ENCODE measurements at regions not wholly inside any gene's neighbourhood (a gene's known extent, or its start where the extent isn't known, plus 50 kb on each side); places are given as distances from the start of the nearest gene placed in this dataset.

DNA sequence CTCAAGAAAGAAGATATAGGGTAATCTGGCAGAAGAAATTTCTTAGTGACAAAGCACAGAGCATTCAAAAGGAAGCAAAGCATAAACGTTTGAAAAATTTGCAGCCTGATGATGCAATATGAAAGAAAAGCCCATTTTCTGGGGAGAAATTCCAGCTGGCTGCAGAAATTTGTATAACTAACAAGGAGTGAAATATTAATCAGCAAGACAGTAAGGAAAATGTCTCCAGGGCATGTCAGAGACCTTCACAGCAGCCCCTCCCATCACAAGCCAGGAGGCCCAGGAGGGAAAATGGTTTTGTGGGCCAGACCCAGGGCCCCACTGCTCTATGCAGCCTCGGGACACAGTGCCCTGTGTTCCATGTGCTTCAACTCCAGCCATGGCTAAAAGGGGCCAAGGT, 359.4 kb downstream of the HINT1 start:
- no peaks in the 10 kb centered on the region for H3K4me1 Mint-ChIP-seq
- Histone ChIP-seq H2AFZ (ENCODE audit: insufficient read depth, low read depth, low read length, poor library complexity, severe bottlenecking) (no peak overlapping the region), H3K9ac (ENCODE audit: insufficient read depth, low read length, poor library complexity, severe bottlenecking) (no peak overlapping the region), H3K9me3 (replicated peaks in 1 of 2; ENCODE audit: control insufficient read depth in 1 of 2, insufficient read depth in 1 of 2, low read length in 2 of 2) (no peaks in the 10 kb centered on the region), H3K4me1 (ENCODE audit: control insufficient read depth in 1 of 2, insufficient read depth in 2 of 2, low read length in 2 of 2) (no peaks in the 10 kb centered on the region), H3K27ac (ENCODE audit: low read depth in 1 of 2, low read length in 2 of 2) (no peak overlapping the region), H3K36me3 (replicated peaks in 1 of 2; ENCODE audit: control insufficient read depth in 1 of 2, insufficient read depth in 2 of 2, low read length in 2 of 2) (no peaks in the 10 kb centered on the region), H3K27me3 (ENCODE audit: control insufficient read depth in 2 of 2, insufficient read depth in 2 of 2, low read length in 2 of 2) (no peaks in the 10 kb centered on the region), H4K20me1 (ENCODE audit: insufficient read depth, low read length) (no peaks in the 10 kb centered on the region), H3K4me2 (replicated peaks; ENCODE audit: extremely low read depth, low read length, poor library complexity, severe bottlenecking) (no peak overlapping the region), H3K4me3 (replicated peaks in 1 of 3; ENCODE audit: low read depth in 2 of 3, low read length in 3 of 3) (no peak overlapping the region), H3K79me2 (ENCODE audit: insufficient read depth, low read length) (no peaks in the 10 kb centered on the region)
- peaks cover 0 to 1% (median 0%) of the 10 kb centered on the region in 3 donors for H3K27me3 Mint-ChIP-seq (ENCODE audit: low read depth in 3 of 3)
- peaks cover 0 to 9% (median 4%) of the 10 kb centered on the region in 7 donors for H3K9me3 Mint-ChIP-seq
- H3K27ac Mint-ChIP-seq, result no peak overlapping the region
- no peak for DNase-seq
- WGBS (ENCODE audit: insufficient coverage), result 49% methylated on average over 2 of the region's 2 CpGs
- intact Hi-C loops (cut with micrococcal nuclease), result no loop called here
- no peak overlapping the region for H3K4me3 Mint-ChIP-seq
- no peaks in the 10 kb centered on the region for H3K36me3 Mint-ChIP-seq
- no peak for TF ChIP-seq CTCF (IDR thresholded peaks at IDR 0.05)

GRCh38 chr5:130805036-130805435, 360.0 kb downstream of the HINT1 start:
- Mint-ChIP-seq H3K4me3 (no peak overlapping the region), H3K9me3 (peaks cover 0 to 9% (median 4%) of the 10 kb centered on the region in 7 donors), H3K27ac (no peak overlapping the region), H3K27me3 (ENCODE audit: low read depth in 3 of 3) (peaks cover 0 to 1% (median 0%) of the 10 kb centered on the region in 3 donors), H3K36me3 (no peaks in the 10 kb centered on the region), H3K4me1 (no peaks in the 10 kb centered on the region)
- no peaks in the 10 kb centered on the region for H3K36me3 ChIP-seq (replicated peaks in 1 of 2; ENCODE audit: control insufficient read depth in 1 of 2, insufficient read depth in 2 of 2, low read length in 2 of 2)
- no peaks in the 10 kb centered on the region for H3K27me3 ChIP-seq (ENCODE audit: control insufficient read depth in 2 of 2, insufficient read depth in 2 of 2, low read length in 2 of 2)
- H3K9me3 ChIP-seq (replicated peaks in 1 of 2; ENCODE audit: control insufficient read depth in 1 of 2, insufficient read depth in 1 of 2, low read length in 2 of 2), result no peaks in the 10 kb centered on the region
- no peaks in the 10 kb centered on the region for H3K79me2 ChIP-seq (ENCODE audit: insufficient read depth, low read length)
- intact Hi-C loops (cut with micrococcal nuclease), result no loop called here
- no peaks in the 10 kb centered on the region for H4K20me1 ChIP-seq (ENCODE audit: insufficient read depth, low read length)
- H3K4me1 ChIP-seq (ENCODE audit: control insufficient read depth in 1 of 2, insufficient read depth in 2 of 2, low read length in 2 of 2), result no peaks in the 10 kb centered on the region
- no peak for TF ChIP-seq CTCF (IDR thresholded peaks at IDR 0.05)
- H2AFZ ChIP-seq (ENCODE audit: insufficient read depth, low read depth, low read length, poor library complexity, severe bottlenecking), result no peak overlapping the region
- H3K4me2 ChIP-seq (replicated peaks; ENCODE audit: extremely low read depth, low read length, poor library complexity, severe bottlenecking), result no peak overlapping the region
- no peak overlapping the region for H3K4me3 ChIP-seq (replicated peaks in 1 of 3; ENCODE audit: low read depth in 2 of 3, low read length in 3 of 3)
- no peak for DNase-seq
- H3K27ac ChIP-seq (ENCODE audit: low read depth in 1 of 2, low read length in 2 of 2), result no peak overlapping the region
- H3K9ac ChIP-seq (ENCODE audit: insufficient read depth, low read length, poor library complexity, severe bottlenecking), result no peak overlapping the region
